Vagina (tissue), 2 donors: ENCODE measurements at regions not wholly inside any gene's neighbourhood (a gene's known extent, or its start where the extent isn't known, plus 50 kb on each side); places are given as distances from the start of the nearest gene placed in this dataset.

Experiments
- POLR2A ChIP-seq, 2 donors: fragments of 450-650 bp; IDR thresholded peaks; one replicate each; pipeline ENCODE4 v1.6.1; 2017; ENCODE audit warnings: antibody characterized with exemption in 2 of 2, mild to moderate bottlenecking in 2 of 2, moderate library complexity in 2 of 2
- POLR2AphosphoS5 ChIP-seq, 2 donors: sonication (generic); formaldehyde crosslinking; IDR thresholded peaks; one replicate each; pipeline ENCODE4 v1.9.0; 2017; ENCODE audit warnings: antibody characterized with exemption in 2 of 2, mild to moderate bottlenecking in 2 of 2, low read depth in 1 of 2; ENCODE audit not compliant: insufficient read depth in 1 of 2
- TF ChIP-seq, protein P1 (sequence below), 3 experiments: fragments of 450-650 bp in 2 of 3; fragments of 200-600 bp in 1 of 3; sonication (generic) in 1 of 3; IDR thresholded peaks; one replicate each; pipeline ENCODE4 v1.5.1; 2017 to 2019; ENCODE audit warnings: antibody characterized with exemption in 3 of 3, mild to moderate bottlenecking in 2 of 3, moderate library complexity in 2 of 3

GRCh38 chr19:33900817-33901216 is 104.1 kb downstream of the KCTD15 start:
- TF ChIP-seq POLR2A (IDR thresholded peaks at IDR 0.05): no peak
- TF ChIP-seq, protein P1, sequence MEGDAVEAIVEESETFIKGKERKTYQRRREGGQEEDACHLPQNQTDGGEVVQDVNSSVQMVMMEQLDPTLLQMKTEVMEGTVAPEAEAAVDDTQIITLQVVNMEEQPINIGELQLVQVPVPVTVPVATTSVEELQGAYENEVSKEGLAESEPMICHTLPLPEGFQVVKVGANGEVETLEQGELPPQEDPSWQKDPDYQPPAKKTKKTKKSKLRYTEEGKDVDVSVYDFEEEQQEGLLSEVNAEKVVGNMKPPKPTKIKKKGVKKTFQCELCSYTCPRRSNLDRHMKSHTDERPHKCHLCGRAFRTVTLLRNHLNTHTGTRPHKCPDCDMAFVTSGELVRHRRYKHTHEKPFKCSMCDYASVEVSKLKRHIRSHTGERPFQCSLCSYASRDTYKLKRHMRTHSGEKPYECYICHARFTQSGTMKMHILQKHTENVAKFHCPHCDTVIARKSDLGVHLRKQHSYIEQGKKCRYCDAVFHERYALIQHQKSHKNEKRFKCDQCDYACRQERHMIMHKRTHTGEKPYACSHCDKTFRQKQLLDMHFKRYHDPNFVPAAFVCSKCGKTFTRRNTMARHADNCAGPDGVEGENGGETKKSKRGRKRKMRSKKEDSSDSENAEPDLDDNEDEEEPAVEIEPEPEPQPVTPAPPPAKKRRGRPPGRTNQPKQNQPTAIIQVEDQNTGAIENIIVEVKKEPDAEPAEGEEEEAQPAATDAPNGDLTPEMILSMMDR (IDR thresholded peaks at IDR 0.05): no peak
- TF ChIP-seq POLR2AphosphoS5 (IDR thresholded peaks at IDR 0.05; ENCODE audit: insufficient read depth in 1 of 2, low read depth in 1 of 2): no peak
